T-cell (primary cell): ENCODE measurements at regions not wholly inside any gene's neighbourhood (a gene's known extent, or its start where the extent isn't known, plus 50 kb on each side); places are given as distances from the start of the nearest gene placed in this dataset.
"Not testable (repeated sequence)": the region's sequence is repeated elsewhere in the genome, so short reads cannot be mapped to it uniquely, and the experiment has no call there.

ENCODE experiments used
- ATAC-seq, 4 experiments: fragments of 200-7000 bp in 3 of 4; fragments of 150-1000 bp in 1 of 4; cut with Tn5 transposase; replicated peaks in 1 of 4; 1 replicate in 3 of 4; 2 replicates in 1 of 4; pipeline ENCODE4 v1.10.0; 2021; ENCODE audit warnings: moderate library complexity in 3 of 4, mild to moderate bottlenecking in 2 of 4, moderate number of reproducible peaks in 1 of 4
- CTCF ChIA-PET, 2 donors: fragments of 300-600 bp; sonication (Branson Sonifier 250); formaldehyde crosslinking; loops; one replicate each; lab custom pipeline; 2022; ENCODE audit warnings: antibody characterized with exemption in 2 of 2; lab: Charles Lee
- POLR2A ChIA-PET, 2 donors: fragments of 300-600 bp; sonication (Branson Sonifier 250); formaldehyde crosslinking; loops; one replicate each; lab custom pipeline; 2022; ENCODE audit warnings: antibody characterized with exemption in 2 of 2; lab: Charles Lee
- DNase-seq, 35 experiments: peaks; one replicate each; pipeline versions ENCODE4 v3.0.0 to v3.0.0-alpha.2; 2013 to 2023
- H3K27ac ChIP-seq: one replicate; pipeline ENCODE4 v1.5.1; 2013; ENCODE audit warnings: low read length
- H3K27me3 ChIP-seq, 2 experiments: replicated peaks in 1 of 2; 1 replicate in 1 of 2; 2 replicates in 1 of 2; pipeline versions ENCODE4 v1.6.1 to v1.7.0; 2013; ENCODE audit warnings: low read length in 1 of 2, mixed read lengths in 1 of 2; ENCODE audit not compliant: control insufficient read depth in 2 of 2, insufficient read depth in 2 of 2; ENCODE audit errors: extremely low read depth in 1 of 2
- H3K36me3 ChIP-seq, 2 donors: 1 replicate in 1 of 2; 2 replicates in 1 of 2; pipeline versions ENCODE4 v1.6.1 to v1.7.0; 2013; ENCODE audit warnings: low read length in 1 of 2; ENCODE audit not compliant: control insufficient read depth in 2 of 2, insufficient read depth in 1 of 2; ENCODE audit errors: extremely low read depth in 1 of 2
- H3K4me1 ChIP-seq, 2 experiments: 1 replicate in 1 of 2; 2 replicates in 1 of 2; pipeline versions ENCODE4 v1.6.1 to v1.7.0; 2013; ENCODE audit warnings: low read length in 2 of 2, mixed read lengths in 1 of 2; ENCODE audit not compliant: insufficient read depth in 2 of 2, control insufficient read depth in 1 of 2; ENCODE audit errors: extremely low read depth in 1 of 2
- H3K4me3 ChIP-seq, 2 donors: 1 replicate in 1 of 2; 2 replicates in 1 of 2; pipeline versions ENCODE4 v1.5.1 to v1.7.0; 2013; ENCODE audit warnings: mild to moderate bottlenecking in 2 of 2, low read length in 1 of 2, moderate library complexity in 1 of 2; ENCODE audit not compliant: control insufficient read depth in 1 of 2; ENCODE audit errors: extremely low read depth in 1 of 2
- H3K9me3 ChIP-seq: 2 replicates; pipeline ENCODE4 v1.7.0; 2013
- H3K27ac Mint-ChIP-seq, 2 donors: one replicate each; pipeline ENCODE4 v1.8.0; 2020 to 2021; ENCODE audit warnings: mild to moderate bottlenecking in 2 of 2, mixed read lengths in 2 of 2
- H3K27me3 Mint-ChIP-seq, 2 donors: one replicate each; pipeline ENCODE4 v1.8.0; 2021 to 2022; ENCODE audit warnings: mixed read lengths in 2 of 2
- H3K36me3 Mint-ChIP-seq: one replicate; pipeline ENCODE4 v1.8.0; 2021; ENCODE audit warnings: mixed read lengths
- H3K4me1 Mint-ChIP-seq, 3 donors: one replicate each; pipeline ENCODE4 v1.8.0; 2020 to 2022; ENCODE audit warnings: mixed read lengths in 3 of 3, mild to moderate bottlenecking in 1 of 3
- H3K4me3 Mint-ChIP-seq, 3 donors: one replicate each; pipeline ENCODE4 v1.8.0; 2020 to 2022; ENCODE audit warnings: mild to moderate bottlenecking in 3 of 3, mixed read lengths in 3 of 3, moderate library complexity in 3 of 3
- H3K9me3 Mint-ChIP-seq, 3 donors: one replicate each; pipeline ENCODE4 v1.8.0; 2020 to 2022; ENCODE audit warnings: mixed read lengths in 3 of 3
- WGBS: methylation state at CpG from one replicate; pipeline ENCODE4 v1.1.5; 2013; ENCODE audit warnings: missing lambda C conversion rate; ENCODE audit not compliant: insufficient coverage; 5-methylcytosine and 5-hydroxymethylcytosine counted together

GRCh38 chr13:69243366-69243765, 864.3 kb upstream of the ATXN8OS start:
- ChIA-PET CTCF (no interaction called here), POLR2A (no interaction called here)
- H3K27me3 Mint-ChIP-seq = no peaks in the 10 kb centered on the region
- peaks cover 9 to 14% (median 13%) of the 10 kb centered on the region in 3 donors for H3K9me3 Mint-ChIP-seq
- Histone ChIP-seq H3K9me3 (no peaks in the 10 kb centered on the region), H3K36me3 (no peaks in the 10 kb centered on the region), H3K27ac (no peak overlapping the region), H3K4me3 (no peak overlapping the region), H3K4me1 (no peaks in the 10 kb centered on the region), H3K27me3 (no peaks in the 10 kb centered on the region)
- H3K4me3 Mint-ChIP-seq = no peak overlapping the region
- H3K4me1 Mint-ChIP-seq = no peaks in the 10 kb centered on the region
- WGBS = no CpG with 5 or more reads among the region's 1 CpG
- no peaks in the 10 kb centered on the region for H3K36me3 Mint-ChIP-seq
- ATAC-seq (no peak), DNase-seq (no peak)
- no peak overlapping the region for H3K27ac Mint-ChIP-seq

GRCh38 chr13:69234171-69234570, 873.5 kb upstream of the ATXN8OS start:
- no peaks in the 10 kb centered on the region for H3K4me1 ChIP-seq
- CTCF ChIA-PET = no interaction called here
- no peaks in the 10 kb centered on the region for H3K27me3 ChIP-seq
- POLR2A ChIA-PET = no interaction called here
- H3K27ac Mint-ChIP-seq = no peak overlapping the region
- no peaks in the 10 kb centered on the region for H3K9me3 ChIP-seq
- H3K4me3 ChIP-seq = no peak overlapping the region
- no peaks in the 10 kb centered on the region for H3K27me3 Mint-ChIP-seq
- no peak for ATAC-seq
- peaks cover 8 to 33% (median 14%) of the 10 kb centered on the region in 3 donors for H3K9me3 Mint-ChIP-seq
- H3K27ac ChIP-seq = no peak overlapping the region
- no peaks in the 10 kb centered on the region for H3K4me1 Mint-ChIP-seq
- DNase-seq = no peak
- H3K36me3 Mint-ChIP-seq = no peaks in the 10 kb centered on the region
- no peaks in the 10 kb centered on the region for H3K36me3 ChIP-seq
- no peak overlapping the region for H3K4me3 Mint-ChIP-seq

- no peaks in the 10 kb centered on the region for H3K4me1 ChIP-seq
- no peak for DNase-seq
- POLR2A ChIA-PET = interaction anchor here in 1 of 2 donors (0.5 kb wide), 1 partner anchor 10 kb away, joined by 3 read pairs; no protein-coding TSS in a partner anchor
- no peak overlapping the region for H3K4me3 ChIP-seq
- Mint-ChIP-seq H3K36me3 (no peaks in the 10 kb centered on the region), H3K27ac (no peak overlapping the region), H3K9me3 (peaks cover 24 to 39% (median 32%) of the 10 kb centered on the region in 3 donors), H3K4me3 (no peak overlapping the region), H3K27me3 (no peaks in the 10 kb centered on the region), H3K4me1 (no peaks in the 10 kb centered on the region)
- ATAC-seq = no peak
- H3K27me3 ChIP-seq = no peaks in the 10 kb centered on the region
- H3K27ac ChIP-seq = no peak overlapping the region
- CTCF ChIA-PET = no interaction called here
- H3K9me3 ChIP-seq = no peaks in the 10 kb centered on the region
- no peaks in the 10 kb centered on the region for H3K36me3 ChIP-seq
- 100% methylated on average over 1 of the region's 2 CpGs for WGBS
Observed at GRCh38 chr13:69226427-69226826, 881.2 kb upstream of the ATXN8OS start.

GRCh38 chr13:69221633-69222498, 885.8 kb upstream of the ATXN8OS start:
- H3K4me3 Mint-ChIP-seq, H3K27ac Mint-ChIP-seq, H3K4me3 ChIP-seq, H3K36me3 Mint-ChIP-seq, H3K36me3 ChIP-seq, H3K27ac ChIP-seq, DNase-seq, H3K27me3 ChIP-seq, H3K27me3 Mint-ChIP-seq, H3K4me1 ChIP-seq, CTCF ChIA-PET, H3K9me3 ChIP-seq, H3K4me1 Mint-ChIP-seq, ATAC-seq, POLR2A ChIA-PET: not testable (repeated sequence)
- 93% methylated on average over 20 of the region's 22 CpGs for WGBS
- peaks cover 11 to 20% (median 19%) of the 10 kb centered on the region in 3 donors for H3K9me3 Mint-ChIP-seq

- Histone ChIP-seq H3K27me3 (no peaks in the 10 kb centered on the region), H3K27ac (no peak overlapping the region), H3K9me3 (no peaks in the 10 kb centered on the region), H3K4me3 (no peak overlapping the region), H3K4me1 (no peaks in the 10 kb centered on the region), H3K36me3 (no peaks in the 10 kb centered on the region)
- no peak overlapping the region for H3K27ac Mint-ChIP-seq
- no peak overlapping the region for H3K4me3 Mint-ChIP-seq
- POLR2A ChIA-PET = no interaction called here
- ATAC-seq = no peak
- WGBS = 60% methylated on average over 2 of the region's 4 CpGs
- peaks cover 6 to 22% (median 8%) of the 10 kb centered on the region in 3 donors for H3K9me3 Mint-ChIP-seq
- no peaks in the 10 kb centered on the region for H3K4me1 Mint-ChIP-seq
- H3K36me3 Mint-ChIP-seq = no peaks in the 10 kb centered on the region
- DNase-seq = no peak
- no peaks in the 10 kb centered on the region for H3K27me3 Mint-ChIP-seq
- CTCF ChIA-PET = no interaction called here
Observed at GRCh38 chr13:69213396-69213795, 894.2 kb upstream of the ATXN8OS start.

GRCh38 chr13:69204620-69205019, 903.0 kb upstream of the ATXN8OS start:
- Histone ChIP-seq H3K4me1 (no peaks in the 10 kb centered on the region), H3K27ac (no peak overlapping the region), H3K36me3 (no peaks in the 10 kb centered on the region), H3K4me3 (no peak overlapping the region), H3K9me3 (no peaks in the 10 kb centered on the region), H3K27me3 (no peaks in the 10 kb centered on the region)
- POLR2A ChIA-PET = interaction anchor here in 1 of 2 donors (0.6 kb wide), 1 partner anchor 565 kb away, joined by 3 read pairs; no protein-coding TSS in a partner anchor
- no CpG with 5 or more reads among the region's 2 CpGs for WGBS
- CTCF ChIA-PET = no interaction called here
- no peak overlapping the region for H3K4me3 Mint-ChIP-seq
- ATAC-seq = no peak
- H3K27ac Mint-ChIP-seq = no peak overlapping the region
- no peak for DNase-seq
- H3K27me3 Mint-ChIP-seq = no peaks in the 10 kb centered on the region
- no peaks in the 10 kb centered on the region for H3K36me3 Mint-ChIP-seq
- no peaks in the 10 kb centered on the region for H3K4me1 Mint-ChIP-seq
- peaks cover 5 to 13% (median 12%) of the 10 kb centered on the region in 3 donors for H3K9me3 Mint-ChIP-seq
